Astrocyte (in vitro differentiated cells and primary cell): ENCODE measurements at regions not wholly inside any gene's neighbourhood (a gene's known extent, or its start where the extent isn't known, plus 50 kb on each side); places are given as distances from the start of the nearest gene placed in this dataset.

Experiments used
- CTCF ChIP-seq: IDR thresholded peaks from 2 replicates; pipeline ENCODE4 v1.5.1; 2011; ENCODE audit warnings: low read depth, mild to moderate bottlenecking, inconsistent platforms, low read length, moderate library complexity; ENCODE audit not compliant: insufficient read depth
- EZH2 ChIP-seq: IDR thresholded peaks from 2 replicates; pipeline ENCODE4 v1.6.1; 2012; ENCODE audit warnings: mild to moderate bottlenecking, low read length, inconsistent platforms; ENCODE audit not compliant: insufficient read depth

- TF ChIP-seq CTCF (peak; percentile 88), EZH2 (no peak)
These were observed 221.8 kb downstream of the OLFM4 start for GRCh38 chr13:53250272-53250875.
